HG02610 (cell line): ENCODE measurements at regions not wholly inside any gene's neighbourhood (a gene's known extent, or its start where the extent isn't known, plus 50 kb on each side); places are given as distances from the start of the nearest gene placed in this dataset.
"Not testable (repeated sequence)": the region's sequence is repeated elsewhere in the genome, so short reads cannot be mapped to it uniquely, and the experiment has no call there.

Experiments
- ATAC-seq: cut with Tn5 transposase; IDR thresholded peaks from one replicate; pipeline ENCODE4 v1.9.1; 2021; ENCODE audit warnings: mild to moderate bottlenecking, moderate library complexity; ENCODE audit not compliant: unreplicated experiment

GRCh38 chr7:93750986-93751385, 139.6 kb downstream of the TFPI2 start:
- ATAC-seq: no peak

- no peak for ATAC-seq
Measured at GRCh38 chr7:93747019-93747418, 143.5 kb downstream of the TFPI2 start.

- ATAC-seq: no peak
Measured at GRCh38 chr7:93739424-93739823, 151.1 kb downstream of the TFPI2 start.

- no peak for ATAC-seq
Measured at GRCh38 chr7:93737953-93738352, 152.6 kb downstream of the TFPI2 start.

- ATAC-seq: no peak
Measured at GRCh38 chr7:93736668-93737369, 153.7 kb downstream of the TFPI2 start.

GRCh38 chr7:93728292-93728691, 153.8 kb upstream of the CALCR start:
- no peak for ATAC-seq

GRCh38 chr7:93725954-93726353, 151.4 kb upstream of the CALCR start:
- no peak for ATAC-seq

- ATAC-seq: no peak
Measured at GRCh38 chr7:93723424-93724124, 149.1 kb upstream of the CALCR start.

- ATAC-seq: no peak
Measured at GRCh38 chr7:93720106-93720505, 145.6 kb upstream of the CALCR start.

- ATAC-seq: no peak
Measured at GRCh38 chr7:93719546-93719945, 145.0 kb upstream of the CALCR start.

GRCh38 chr7:93717217-93717900, 142.8 kb upstream of the CALCR start:
- ATAC-seq: no peak

- no peak for ATAC-seq
Measured at GRCh38 chr7:93715234-93715633, 140.7 kb upstream of the CALCR start.

- ATAC-seq: no peak
Measured at GRCh38 chr7:93711926-93712325, 137.4 kb upstream of the CALCR start.

- not testable (repeated sequence) for ATAC-seq
Measured at GRCh38 chr7:93708255-93708654, 133.7 kb upstream of the CALCR start.

- no peak for ATAC-seq
Measured at GRCh38 chr7:93707249-93707648, 132.7 kb upstream of the CALCR start.

GRCh38 chr7:93706162-93706561, 131.6 kb upstream of the CALCR start:
- not testable (repeated sequence) for ATAC-seq

- no peak for ATAC-seq
Measured at GRCh38 chr7:93704217-93704616, 129.7 kb upstream of the CALCR start.

GRCh38 chr7:93697901-93698300, 123.4 kb upstream of the CALCR start:
- no peak for ATAC-seq

GRCh38 chr7:93693796-93694195, 119.3 kb upstream of the CALCR start:
- ATAC-seq: no peak

GRCh38 chr7:93690021-93690420, 115.5 kb upstream of the CALCR start:
- ATAC-seq: peak; percentile 51

- ATAC-seq: no peak
Measured at GRCh38 chr7:93678185-93678584, 103.7 kb upstream of the CALCR start.
